Limb (tissue), 2 donors: ENCODE measurements at regions not wholly inside any gene's neighbourhood (a gene's known extent, or its start where the extent isn't known, plus 50 kb on each side); places are given as distances from the start of the nearest gene placed in this dataset.

Experiments
- DNase-seq, 2 donors: peaks; one replicate each; pipeline ENCODE4 v3.0.0-alpha.2; 2016; ENCODE audit errors: extremely low spot score in 2 of 2

DNA sequence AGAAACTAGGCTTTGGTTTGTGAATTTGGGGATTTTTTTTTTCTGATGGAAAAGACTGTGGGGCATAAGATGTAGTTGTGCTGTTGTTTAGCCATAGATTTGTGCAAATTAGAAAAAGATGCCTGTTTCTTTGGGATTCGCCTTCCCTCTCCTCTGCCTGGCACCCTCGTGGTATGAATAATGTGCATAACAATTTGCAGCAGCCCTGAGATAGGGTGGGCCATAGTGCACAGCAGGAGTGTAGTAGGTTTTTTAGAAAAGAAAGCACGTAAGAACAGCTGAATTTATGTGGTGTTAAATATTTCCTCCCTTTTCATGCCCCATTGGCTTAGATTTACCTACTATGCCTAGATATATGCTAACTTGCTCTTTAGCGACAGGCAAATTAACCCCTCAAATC is 158.9 kb downstream of the PTGER3 start:
- DNase-seq = no peak

- DNase-seq = no peak
Measured at GRCh38 chr1:70890408-70890807, 157.2 kb downstream of the PTGER3 start.

DNA sequence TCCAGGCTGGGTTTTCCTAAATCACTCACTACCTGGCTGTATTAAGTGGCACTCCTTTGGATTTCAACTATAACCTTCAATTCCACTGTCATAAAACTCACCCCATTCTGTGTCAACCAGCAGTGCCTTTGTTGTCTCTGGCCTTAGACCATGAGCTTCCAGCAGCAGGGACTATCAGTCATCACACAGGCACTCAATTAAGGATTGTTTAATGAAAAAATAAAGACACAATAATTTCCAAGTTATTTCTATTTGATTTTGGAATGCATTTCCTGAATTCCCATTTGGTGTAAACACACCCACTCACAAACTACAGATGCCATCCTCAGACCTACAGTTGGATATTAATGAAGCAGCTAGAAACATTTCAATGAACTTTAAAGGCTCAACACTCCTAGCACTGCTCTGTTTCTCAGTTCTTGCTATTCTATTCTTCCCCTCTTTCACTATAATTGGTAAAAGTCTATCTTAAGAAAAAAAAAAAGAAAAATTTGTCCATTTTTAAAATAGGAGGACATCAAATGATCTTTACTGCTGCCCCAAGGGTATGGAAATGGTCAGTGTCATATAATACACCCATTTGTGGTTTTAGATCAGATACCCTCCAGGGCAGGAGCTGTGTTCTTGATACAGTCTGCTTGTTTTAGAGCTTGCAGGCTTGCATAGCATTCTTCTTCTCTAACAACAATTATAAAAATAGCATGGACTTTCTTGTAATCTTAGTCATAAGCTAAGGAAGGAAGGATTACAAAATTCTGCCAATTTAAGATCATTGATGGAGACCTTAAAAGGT is 156.4 kb downstream of the PTGER3 start:
- DNase-seq = no peak

DNA sequence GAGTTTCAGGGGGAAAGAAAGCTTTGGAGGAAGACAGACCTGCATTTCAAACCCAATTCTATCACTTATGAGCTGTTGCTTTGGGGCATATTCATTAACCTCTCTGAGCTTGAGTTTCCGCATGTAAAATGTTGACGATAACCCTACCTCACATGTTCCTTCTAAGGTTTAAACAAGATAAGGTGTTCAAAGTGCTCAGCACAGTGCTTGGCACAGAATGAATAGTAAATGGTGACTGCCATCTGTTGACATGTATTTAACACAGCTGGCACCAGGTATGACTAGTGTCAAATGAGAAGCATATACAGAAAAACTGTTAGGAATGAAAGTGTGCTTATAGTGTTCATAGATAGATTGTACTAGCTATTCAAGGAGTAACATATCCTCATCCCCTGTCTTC is 155.5 kb downstream of the PTGER3 start:
- DNase-seq = no peak

DNA sequence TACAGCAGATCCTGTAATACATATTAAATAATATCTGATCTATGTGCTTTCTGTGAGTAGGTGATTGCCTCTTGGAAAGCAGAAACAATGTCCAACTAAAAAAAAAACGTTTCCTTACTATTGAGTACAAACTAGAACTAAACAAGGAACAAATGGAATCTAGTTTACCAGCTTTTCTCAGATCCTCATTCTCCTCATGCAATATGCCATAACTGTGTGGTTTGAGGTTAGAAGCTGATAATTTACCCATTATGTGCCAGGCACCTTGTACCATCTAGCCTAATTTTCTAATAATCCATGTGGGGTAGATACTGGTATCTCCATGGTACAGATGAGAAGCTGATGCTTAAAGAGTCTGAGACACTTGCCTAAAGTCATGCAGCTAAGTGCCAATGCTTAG is 154.7 kb downstream of the PTGER3 start:
- no peak for DNase-seq

DNA sequence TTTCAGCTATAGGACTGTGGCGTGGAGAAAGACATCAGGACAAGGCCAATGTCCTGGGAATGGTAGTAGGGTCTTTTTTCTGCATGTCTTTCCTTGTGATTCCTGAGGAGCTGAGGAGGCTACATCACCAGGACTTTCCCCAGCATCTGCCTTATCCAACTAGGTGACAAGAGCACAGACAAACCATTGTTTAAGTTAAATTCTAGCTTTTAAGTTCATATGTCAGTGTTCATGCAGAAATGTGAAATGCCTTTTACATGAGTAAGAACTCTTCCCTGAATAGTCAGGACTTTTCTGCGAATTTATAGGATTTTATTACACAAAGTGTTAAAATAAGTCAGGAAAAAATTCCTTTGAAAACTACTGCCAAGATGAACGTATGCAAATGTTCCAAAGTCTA is 154.2 kb downstream of the PTGER3 start:
- DNase-seq = no peak

DNA sequence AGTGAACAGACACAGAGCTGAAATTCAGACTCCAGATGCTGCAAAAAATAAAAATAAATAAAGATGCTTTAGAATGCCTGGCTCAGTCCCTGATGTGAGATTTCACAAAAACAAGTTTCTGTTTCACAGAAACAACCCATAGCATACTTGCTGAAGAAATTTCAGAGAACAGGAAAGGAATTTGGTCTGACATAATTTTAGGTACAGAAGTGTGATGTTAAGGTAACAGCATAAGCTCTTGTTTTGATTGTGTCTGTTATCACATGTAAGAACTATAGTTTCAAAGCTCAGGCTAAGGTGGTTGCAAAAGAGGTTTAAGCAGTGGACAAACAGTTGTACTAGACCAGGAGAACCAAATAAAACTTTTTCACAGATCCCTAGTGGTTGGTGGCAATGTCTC is 152.1 kb downstream of the PTGER3 start:
- DNase-seq = no peak

DNA sequence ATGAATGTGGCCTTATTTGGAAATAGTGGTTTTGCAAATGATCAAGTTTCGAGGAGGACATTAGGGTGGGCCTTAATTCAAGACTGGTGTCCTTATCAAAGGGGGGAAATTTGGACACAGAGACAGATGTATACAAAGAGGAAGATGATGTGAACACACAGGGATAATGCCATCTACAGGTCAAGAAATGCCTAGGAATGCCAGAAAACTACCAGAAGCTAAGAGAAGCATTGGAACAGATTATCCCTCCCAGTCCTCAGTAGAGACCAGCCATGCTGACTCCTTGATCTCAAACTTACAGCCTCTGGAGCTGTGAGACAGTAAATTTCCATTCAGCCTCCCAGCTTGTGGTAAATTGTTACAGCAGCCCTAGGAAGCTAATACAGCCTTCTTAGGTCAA is 151.4 kb downstream of the PTGER3 start:
- no peak for DNase-seq

DNA sequence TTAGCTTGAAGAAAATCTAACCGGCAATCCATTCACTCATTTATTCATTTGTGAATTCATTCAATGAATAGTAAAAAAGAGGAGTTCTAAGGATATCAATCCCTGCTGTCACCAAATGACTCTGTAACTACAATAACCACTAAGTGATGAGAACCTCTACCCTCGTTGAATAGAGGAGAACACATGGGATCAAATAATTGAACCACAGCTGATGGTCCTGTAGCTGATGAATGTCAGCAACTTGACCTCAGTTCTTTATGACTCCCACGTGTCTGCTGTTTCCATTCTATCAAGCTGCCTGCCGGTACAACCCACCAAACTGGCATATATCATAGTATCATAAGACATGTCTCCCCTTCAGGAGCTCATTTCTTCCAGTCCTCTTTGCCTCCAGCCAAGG is 150.3 kb downstream of the PTGER3 start:
- DNase-seq = no peak

DNA sequence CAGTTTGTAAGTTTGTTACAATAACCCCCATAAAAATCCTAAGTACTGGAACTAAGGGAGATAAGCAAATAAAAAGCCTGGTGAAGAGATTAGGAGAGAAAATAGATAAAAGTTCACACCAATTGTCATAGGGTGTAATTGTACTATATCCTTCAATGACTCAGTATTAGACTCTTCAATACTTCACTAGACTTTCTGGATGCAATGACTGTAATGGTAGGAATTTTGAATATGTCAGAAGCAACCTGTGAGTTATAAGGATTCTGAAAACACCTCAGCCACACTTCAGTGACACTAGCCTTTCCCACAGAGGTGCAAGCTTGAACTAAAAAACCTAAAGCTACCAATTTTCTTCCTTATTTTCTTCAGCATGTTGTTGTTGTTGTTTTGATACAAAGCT is 147.9 kb downstream of the PTGER3 start:
- no peak for DNase-seq

DNA sequence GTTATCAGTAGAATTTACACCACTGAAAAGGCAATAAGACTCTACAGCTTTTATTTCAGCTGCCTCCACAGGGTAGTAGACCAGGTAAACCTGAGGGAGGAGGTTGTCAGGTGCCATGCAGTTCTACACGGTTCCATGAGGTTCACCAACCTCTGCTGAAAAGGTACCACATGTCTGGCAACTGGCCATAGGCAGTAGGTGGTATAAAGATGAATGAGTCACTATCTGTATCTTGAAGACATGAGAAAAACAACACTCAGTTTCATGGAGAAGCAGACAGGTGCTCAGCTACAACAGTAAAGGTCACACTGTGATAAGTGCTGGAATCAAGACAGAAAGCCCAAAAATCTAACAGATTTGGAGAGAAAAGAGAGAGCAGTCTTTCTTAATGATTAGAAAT is 145.4 kb downstream of the PTGER3 start:
- no peak for DNase-seq

DNA sequence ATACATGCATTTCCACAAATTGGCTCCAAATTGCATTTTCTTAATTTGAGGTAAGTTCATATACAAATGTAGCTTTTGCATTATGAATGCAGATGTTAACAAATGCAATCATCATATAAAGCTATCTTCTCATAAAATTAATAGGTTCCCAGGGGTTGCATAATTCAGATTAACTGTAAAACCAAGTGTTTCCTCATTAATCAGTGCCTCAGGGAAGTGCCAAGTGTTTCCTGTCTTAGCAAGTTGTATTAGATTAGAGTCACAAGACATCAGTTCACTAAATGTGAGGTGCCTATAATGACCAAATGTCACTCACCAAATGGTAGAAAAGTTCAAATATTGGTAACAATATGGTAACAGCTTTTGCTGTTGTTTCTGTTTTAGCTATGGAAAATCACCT is 140.8 kb downstream of the PTGER3 start:
- no peak for DNase-seq

- DNase-seq = no peak
Measured at GRCh38 chr1:70907563-70908310, 139.9 kb downstream of the PTGER3 start.

DNA sequence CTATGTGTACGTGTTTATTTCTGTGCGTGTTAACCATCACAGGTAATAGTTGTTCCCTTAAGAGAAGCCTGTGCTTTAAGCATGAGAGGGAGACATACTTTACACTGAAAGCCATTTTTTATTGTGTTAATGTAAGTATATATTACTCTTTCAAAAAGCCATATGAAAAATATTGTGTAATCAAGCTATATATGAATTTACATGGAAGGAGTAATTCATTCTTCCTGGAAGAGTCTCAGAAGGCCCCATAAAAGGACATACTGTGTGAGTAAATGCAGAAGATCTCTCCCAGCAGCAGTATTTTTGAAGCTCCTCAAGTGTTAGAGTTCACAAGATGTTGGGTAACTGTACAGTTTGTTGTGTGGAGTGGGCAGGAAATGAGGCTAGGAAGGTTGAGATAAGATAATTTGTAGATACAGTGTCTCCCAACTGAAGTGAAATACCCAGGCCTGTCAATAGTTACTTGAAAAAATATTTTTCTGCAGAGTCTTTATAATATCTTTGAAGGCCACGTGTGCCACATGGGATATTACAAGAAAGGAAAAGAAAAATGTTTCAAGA is 138.3 kb downstream of the PTGER3 start:
- no peak for DNase-seq

GRCh38 chr1:70910013-70910412 is 137.6 kb downstream of the PTGER3 start:
- no peak for DNase-seq

- DNase-seq = no peak
Measured at GRCh38 chr1:70911861-70912260, 135.8 kb downstream of the PTGER3 start.

DNA sequence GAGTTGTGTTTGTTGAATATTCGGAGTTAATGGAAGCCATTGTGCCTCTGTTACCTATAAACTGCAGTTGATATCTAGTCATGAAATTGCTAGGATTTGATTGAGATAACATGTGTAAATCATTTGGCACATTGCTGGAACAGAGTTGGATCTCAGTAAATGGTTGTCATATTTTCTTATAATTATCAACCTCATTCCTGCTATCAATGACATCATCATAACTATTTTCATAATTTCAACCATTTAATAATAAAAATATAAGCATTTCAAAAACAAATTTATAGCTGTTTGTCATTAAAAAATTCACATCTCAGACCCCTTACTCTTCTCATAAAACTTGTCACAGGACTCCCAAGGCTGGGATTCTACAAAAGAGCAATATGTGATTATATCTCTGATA is 133.4 kb downstream of the PTGER3 start:
- no peak for DNase-seq

- DNase-seq = no peak
Measured at GRCh38 chr1:70915258-70916033, 132.2 kb downstream of the PTGER3 start.

GRCh38 chr1:70916034-70916427 is 131.6 kb downstream of the PTGER3 start:
- DNase-seq = no peak

- no peak for DNase-seq
Measured at GRCh38 chr1:70919706-70920323, 127.8 kb downstream of the PTGER3 start.
